HEK293 (cell line): ENCODE measurements at regions not wholly inside any gene's neighbourhood (a gene's known extent, or its start where the extent isn't known, plus 50 kb on each side); places are given as distances from the start of the nearest gene placed in this dataset.
"Not testable (repeated sequence)": the region's sequence is repeated elsewhere in the genome, so short reads cannot be mapped to it uniquely, and the experiment has no call there.

Source experiments
- CTCF ChIA-PET: fragments of 350-600 bp; formaldehyde crosslinking; extraction: SDS; loops from one replicate; lab custom pipeline; 2021; ENCODE audit warnings: antibody characterized with exemption; lab: Yijun Ruan, JAX
- POLR2A ChIA-PET: fragments of 300-600 bp; formaldehyde crosslinking; extraction: SDS; loops from one replicate; lab custom pipeline; 2020; ENCODE audit warnings: antibody characterized with exemption, inconsistent platforms; lab: Yijun Ruan, JAX
- H3K27ac ChIP-seq: fragments of 200-500 bp; sonication (Bioruptor generic); 2 replicates; pipeline ENCODE4 v1.5.1; 2014; ENCODE audit warnings: low read depth, low read length, control low read depth, inconsistent platforms; ENCODE audit errors: extremely low read depth
- H3K36me3 ChIP-seq, 2 experiments: fragments of 200-500 bp in 1 of 2; sonication (Bioruptor generic) in 1 of 2; 1 replicate in 1 of 2; 2 replicates in 1 of 2; pipeline ENCODE4 v1.5.1; 2014 to 2017; ENCODE audit warnings: inconsistent platforms in 2 of 2, low read length in 2 of 2; ENCODE audit not compliant: control insufficient read depth in 2 of 2, insufficient read depth in 1 of 2
- H3K4me1 ChIP-seq: fragments of 200-500 bp; sonication (Bioruptor generic); 2 replicates; pipeline ENCODE4 v1.5.1; 2014; ENCODE audit warnings: mild to moderate bottlenecking, low read length, inconsistent platforms; ENCODE audit not compliant: control insufficient read depth, insufficient read depth
- H3K4me3 ChIP-seq: 2 replicates; pipeline ENCODE4 v1.5.1; 2011; ENCODE audit warnings: low read depth, mild to moderate bottlenecking, control low read depth, low read length, moderate library complexity
- H3K9me3 ChIP-seq: fragments of 200-500 bp; sonication (Bioruptor generic); 2 replicates; pipeline ENCODE4 v1.5.1; 2014; ENCODE audit warnings: low read depth, low read length, inconsistent platforms; ENCODE audit not compliant: control insufficient read depth, insufficient read depth
- YY1 ChIP-seq: fragments of 450-650 bp; formaldehyde crosslinking; IDR thresholded peaks from 2 replicates; pipeline ENCODE4 v1.5.1; 2018; ENCODE audit warnings: missing biosample characterization, missing genetic modification characterization
- ZBTB26 ChIP-seq: fragments of 450-650 bp; formaldehyde crosslinking; optimal IDR thresholded peaks from 2 replicates; pipeline ENCODE3; 2016; ENCODE audit warnings: missing biosample characterization, mild to moderate bottlenecking, missing genetic modification characterization
- ZBTB8A ChIP-seq: fragments of 450-650 bp; formaldehyde crosslinking; IDR thresholded peaks from 2 replicates; pipeline ENCODE4 v1.5.1; 2016; ENCODE audit warnings: missing biosample characterization, missing genetic modification characterization
- ZFP69B ChIP-seq: fragments of 450-650 bp; formaldehyde crosslinking; IDR thresholded peaks from 2 replicates; pipeline ENCODE4 v1.5.1; 2016; ENCODE audit warnings: missing biosample characterization, missing genetic modification characterization
- ZNF121 ChIP-seq: fragments of 450-650 bp; formaldehyde crosslinking; IDR thresholded peaks from 2 replicates; pipeline ENCODE4 v1.5.1; 2016; ENCODE audit warnings: missing biosample characterization, missing genetic modification characterization
- ZNF133 ChIP-seq: fragments of 450-650 bp; formaldehyde crosslinking; IDR thresholded peaks from 2 replicates; pipeline ENCODE4 v1.5.1; 2016; ENCODE audit warnings: missing biosample characterization, missing genetic modification characterization
- ZNF140 ChIP-seq: fragments of 450-650 bp; formaldehyde crosslinking; IDR thresholded peaks from 2 replicates; pipeline ENCODE4 v1.5.1; 2016; ENCODE audit warnings: missing biosample characterization, missing genetic modification characterization
- ZNF23 ChIP-seq: fragments of 450-650 bp; formaldehyde crosslinking; IDR thresholded peaks from 2 replicates; pipeline ENCODE4 v1.5.1; 2016; ENCODE audit warnings: missing biosample characterization, missing genetic modification characterization, borderline replicate concordance
- ZNF248 ChIP-seq: fragments of 450-650 bp; formaldehyde crosslinking; IDR thresholded peaks from 2 replicates; pipeline ENCODE4 v1.5.1; 2017; ENCODE audit warnings: missing biosample characterization, missing genetic modification characterization
- ZNF311 ChIP-seq: fragments of 450-650 bp; formaldehyde crosslinking; IDR thresholded peaks from 2 replicates; pipeline ENCODE4 v1.5.1; 2017; ENCODE audit warnings: missing biosample characterization, missing genetic modification characterization, borderline replicate concordance
- ZNF335 ChIP-seq: fragments of 450-650 bp; formaldehyde crosslinking; conservative IDR thresholded peaks from 2 replicates; pipeline ENCODE4 v1.5.1; 2016; ENCODE audit warnings: missing biosample characterization, missing genetic modification characterization
- ZNF449 ChIP-seq: fragments of 450-650 bp; formaldehyde crosslinking; IDR thresholded peaks from 2 replicates; pipeline ENCODE4 v1.5.1; 2017; ENCODE audit warnings: missing biosample characterization, mild to moderate bottlenecking, missing genetic modification characterization, moderate library complexity
- ZNF596 ChIP-seq: fragments of 450-650 bp; IDR thresholded peaks from 2 replicates; pipeline ENCODE4 v1.5.0; 2018; ENCODE audit warnings: missing biosample characterization, mild to moderate bottlenecking, missing genetic modification characterization, moderate library complexity
- ZNF621 ChIP-seq: fragments of 450-650 bp; formaldehyde crosslinking; IDR thresholded peaks from 2 replicates; pipeline ENCODE4 v1.5.1; 2017; ENCODE audit warnings: missing biosample characterization, missing genetic modification characterization
- ZNF626 ChIP-seq: fragments of 450-650 bp; sonication (Bioruptor Pico); formaldehyde crosslinking; IDR thresholded peaks from 2 replicates; pipeline ENCODE4 v1.5.1; 2018; ENCODE audit warnings: missing biosample characterization, missing genetic modification characterization, inconsistent platforms
- ZNF658 ChIP-seq: fragments of 450-650 bp; formaldehyde crosslinking; IDR thresholded peaks from 2 replicates; pipeline ENCODE4; 2016; ENCODE audit warnings: missing biosample characterization, missing genetic modification characterization
- ZNF670 ChIP-seq: fragments of 450-650 bp; formaldehyde crosslinking; IDR thresholded peaks from 2 replicates; pipeline ENCODE4 v1.5.1; 2016; ENCODE audit warnings: missing biosample characterization, missing genetic modification characterization, low read depth
- ZNF791 ChIP-seq: fragments of 450-650 bp; formaldehyde crosslinking; IDR thresholded peaks from 2 replicates; pipeline ENCODE4 v1.5.1; 2016; ENCODE audit warnings: missing biosample characterization, missing genetic modification characterization
- ZNF830 ChIP-seq: fragments of 450-650 bp; IDR thresholded peaks from 2 replicates; pipeline ENCODE4 v1.5.0; 2018; ENCODE audit warnings: missing biosample characterization, missing genetic modification characterization, low read depth, mild to moderate bottlenecking, moderate library complexity
- ZNF843 ChIP-seq: fragments of 450-650 bp; formaldehyde crosslinking; IDR thresholded peaks from 2 replicates; pipeline ENCODE4 v1.5.1; 2016; ENCODE audit warnings: missing biosample characterization, missing genetic modification characterization
- ZSCAN4 ChIP-seq: fragments of 450-650 bp; formaldehyde crosslinking; IDR thresholded peaks from 2 replicates; pipeline ENCODE4 v1.5.1; 2017; ENCODE audit warnings: missing biosample characterization, missing genetic modification characterization

DNA sequence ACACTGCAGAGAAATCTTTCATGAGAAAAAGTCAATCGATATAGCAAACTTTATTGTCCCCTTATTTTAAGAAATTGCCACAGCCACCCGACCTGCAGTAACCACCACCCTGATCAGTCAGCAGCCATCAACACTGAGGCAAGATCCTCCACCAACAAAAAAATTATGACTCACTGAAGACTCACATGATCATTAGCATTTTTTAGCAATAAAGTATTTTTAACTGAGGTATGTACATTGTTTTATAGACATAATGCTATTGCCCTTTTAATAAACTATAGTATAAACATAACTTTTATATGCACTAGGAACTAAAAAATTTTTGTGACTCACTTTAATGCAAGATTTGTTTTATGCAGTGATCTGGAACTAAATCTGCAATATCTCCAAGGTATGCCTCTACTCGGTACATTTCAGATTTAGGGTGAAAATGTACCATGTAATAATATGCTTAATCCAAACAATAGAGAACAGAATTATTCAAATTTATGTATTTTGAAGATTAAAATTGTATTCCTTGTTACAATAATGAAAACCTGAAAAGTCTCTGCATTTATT, 79.2 kb upstream of the CEP126 start:
- Histone ChIP-seq H3K4me3 (no peak overlapping the region), H3K27ac (no peak overlapping the region), H3K9me3 (no peaks in the 10 kb centered on the region), H3K36me3 (no peaks in the 10 kb centered on the region), H3K4me1 (no peaks in the 10 kb centered on the region)
- no peak for TF ChIP-seq ZNF133 (tag by site-specific recombination)
- TF ChIP-seq ZNF140 (tag by site-specific recombination), result no peak
- no peak for TF ChIP-seq ZNF830 (tag by site-specific recombination)
- TF ChIP-seq YY1 (tag by site-specific recombination), result no peak
- TF ChIP-seq ZBTB8A (tag by site-specific recombination), result no peak
- TF ChIP-seq ZBTB26 (tag by site-specific recombination), result no peak
- TF ChIP-seq ZNF596 (tag by site-specific recombination), result no peak
- TF ChIP-seq ZNF335 (tag by site-specific recombination), result no peak
- TF ChIP-seq ZNF670 (tag by site-specific recombination), result no peak
- TF ChIP-seq ZNF658 (tag by site-specific recombination), result no peak
- no peak for TF ChIP-seq ZNF843 (tag by site-specific recombination)
- ChIA-PET POLR2A (no interaction called here), CTCF (interaction anchor here (0.6 to 1.1 kb wide), 3 partner anchors 12 to 161 kb away, joined by 3 to 4 read pairs (median 4); no protein-coding TSS in a partner anchor)

DNA sequence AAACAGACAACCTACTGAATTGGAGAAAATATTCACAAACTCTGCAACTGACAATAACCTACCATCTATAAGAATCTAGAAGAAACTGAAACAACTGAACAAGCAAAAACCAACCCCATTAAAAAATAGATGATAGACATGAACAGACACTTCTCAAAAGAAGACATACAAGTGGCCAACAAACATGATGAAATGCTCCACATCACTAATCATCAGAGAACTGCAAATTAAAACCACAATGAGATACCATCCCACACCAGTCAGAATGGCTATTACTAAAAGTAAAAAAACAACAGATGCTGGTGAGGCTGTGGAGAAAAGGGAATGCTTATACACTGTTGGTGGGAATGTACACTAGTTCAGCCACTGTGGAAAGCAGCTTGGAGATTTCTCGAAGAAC, 84.3 kb upstream of the CEP126 start:
- CTCF ChIA-PET, POLR2A ChIA-PET, H3K36me3 ChIP-seq: not testable (repeated sequence)

GRCh38 chr11:101825531-101825930, 89.3 kb upstream of the CEP126 start:
- H3K27ac ChIP-seq, result no peak overlapping the region
- TF ChIP-seq ZNF621 (tag by site-specific recombination), result no peak
- no peak for TF ChIP-seq ZNF121 (tag by site-specific recombination)
- no peak for TF ChIP-seq ZNF449 (tag by site-specific recombination)
- POLR2A ChIA-PET, result no interaction called here

More for the DNA sequence above, 84.3 kb upstream of the CEP126 start:
- not testable (repeated sequence) for H3K27ac ChIP-seq, H3K4me1 ChIP-seq, H3K4me3 ChIP-seq, H3K9me3 ChIP-seq

GRCh38 chr11:101817581-101817980, 97.2 kb upstream of the CEP126 start:
- Histone ChIP-seq H3K27ac (no peak overlapping the region), H3K4me1 (no peaks in the 10 kb centered on the region), H3K4me3 (no peak overlapping the region), H3K9me3 (no peaks in the 10 kb centered on the region), H3K36me3 (no peaks in the 10 kb centered on the region)
- CTCF ChIA-PET, result no interaction called here
- POLR2A ChIA-PET, result no interaction called here
- no peak for TF ChIP-seq ZNF626 (tag by site-specific recombination)
- no peak for TF ChIP-seq ZNF23 (tag by site-specific recombination)
- no peak for TF ChIP-seq ZNF248 (tag by site-specific recombination)
- TF ChIP-seq ZFP69B (tag by site-specific recombination), result no peak
- TF ChIP-seq ZNF449 (tag by site-specific recombination), result no peak
- no peak for TF ChIP-seq ZNF791 (tag by site-specific recombination)
- TF ChIP-seq ZNF311 (tag by site-specific recombination), result no peak
- no peak for TF ChIP-seq ZSCAN4

More at GRCh38 chr11:101825531-101825930, 89.3 kb upstream of the CEP126 start:
- Histone ChIP-seq H3K9me3 (no peaks in the 10 kb centered on the region), H3K4me1 (no peaks in the 10 kb centered on the region), H3K4me3 (no peak overlapping the region), H3K36me3 (no peaks in the 10 kb centered on the region)
- CTCF ChIA-PET, result no interaction called here
